Calu3 (cell line): ENCODE measurements at regions not wholly inside any gene's neighbourhood (a gene's known extent, or its start where the extent isn't known, plus 50 kb on each side); places are given as distances from the start of the nearest gene placed in this dataset.
"Not testable (repeated sequence)": the region's sequence is repeated elsewhere in the genome, so short reads cannot be mapped to it uniquely, and the experiment has no call there.

Source experiments
- BruUV-seq: library from RNA; stranded (reverse); fragments of 400-500 nt; replicated peaks from 2 replicates; lab custom pipeline; 2021; lab: Mats Ljungman, UMichigan
- CTCF ChIA-PET: fragments of 300-600 bp; sonication (Branson Sonifier 250); formaldehyde crosslinking; loops from one replicate; lab custom pipeline; 2022; ENCODE audit warnings: antibody characterized with exemption; lab: Charles Lee
- DNase-seq: peaks from one replicate; pipeline ENCODE4 v3.0.0; 2022
- H3K27ac Mint-ChIP-seq: one replicate; pipeline ENCODE4 v1.8.0; 2022; ENCODE audit warnings: mixed read lengths; ENCODE audit not compliant: unreplicated experiment
- H3K27me3 Mint-ChIP-seq: one replicate; pipeline ENCODE4 v1.8.0; 2022; ENCODE audit warnings: mixed read lengths; ENCODE audit not compliant: unreplicated experiment
- H3K36me3 Mint-ChIP-seq: one replicate; pipeline ENCODE4 v1.8.0; 2022; ENCODE audit warnings: mild to moderate bottlenecking, moderate library complexity, mixed read lengths; ENCODE audit not compliant: insufficient read depth, unreplicated experiment
- H3K4me1 Mint-ChIP-seq: one replicate; pipeline ENCODE4 v1.8.0; 2022; ENCODE audit warnings: mild to moderate bottlenecking, low read depth, mixed read lengths; ENCODE audit not compliant: unreplicated experiment
- H3K4me3 Mint-ChIP-seq: one replicate; pipeline ENCODE4 v1.8.0; 2022; ENCODE audit warnings: mild to moderate bottlenecking, low read depth, moderate library complexity, mixed read lengths; ENCODE audit not compliant: unreplicated experiment
- H3K9me3 Mint-ChIP-seq: one replicate; pipeline ENCODE4 v1.8.0; 2022; ENCODE audit warnings: low read depth, mixed read lengths; ENCODE audit not compliant: unreplicated experiment
- CTCF ChIP-seq: fragments of 200-600 bp; IDR thresholded peaks from one replicate; pipeline ENCODE4 v1.8.0; 2022; ENCODE audit warnings: antibody characterized with exemption; ENCODE audit not compliant: unreplicated experiment
- intact Hi-C: fragments of 100-400 bp; cut with micrococcal nuclease; formaldehyde crosslinking; loops from one replicate; pipeline ENCODE4 v1.10.0; 2022; ENCODE audit not compliant: unreplicated experiment

- DNase-seq = no peak
- no peak for TF ChIP-seq CTCF
- Mint-ChIP-seq H3K9me3 (no peaks in the 10 kb centered on the region), H3K27me3 (no peaks in the 10 kb centered on the region), H3K27ac (no peak overlapping the region), H3K4me3 (no peak overlapping the region), H3K4me1 (no peaks in the 10 kb centered on the region), H3K36me3 (no peaks in the 10 kb centered on the region)
- CTCF ChIA-PET = interaction anchor here (0.6 kb wide), 1 partner anchor 395 kb away, joined by 3 read pairs; no protein-coding TSS in a partner anchor
- intact Hi-C loops = no loop called here
- BruUV-seq = no TSS peak
Measured at GRCh38 chr3:158950178-158950901, 148.5 kb downstream of the MFSD1 start.

GRCh38 chr3:158953131-158953530, 151.3 kb downstream of the MFSD1 start:
- intact Hi-C loops = no loop called here
- H3K4me3 Mint-ChIP-seq = no peak overlapping the region
- DNase-seq = no peak
- no peaks in the 10 kb centered on the region for H3K9me3 Mint-ChIP-seq
- CTCF ChIA-PET = no interaction called here
- no TSS peak for BruUV-seq
- H3K36me3 Mint-ChIP-seq = no peaks in the 10 kb centered on the region
- no peaks in the 10 kb centered on the region for H3K27me3 Mint-ChIP-seq
- no peaks in the 10 kb centered on the region for H3K4me1 Mint-ChIP-seq
- TF ChIP-seq CTCF = no peak
- H3K27ac Mint-ChIP-seq = no peak overlapping the region

- no peak overlapping the region for H3K4me3 Mint-ChIP-seq
- DNase-seq = no peak
- no peaks in the 10 kb centered on the region for H3K4me1 Mint-ChIP-seq
- H3K27me3 Mint-ChIP-seq = peaks cover under 1% of the 10 kb centered on the region
- CTCF ChIA-PET = no interaction called here
- H3K9me3 Mint-ChIP-seq = no peaks in the 10 kb centered on the region
- no peaks in the 10 kb centered on the region for H3K36me3 Mint-ChIP-seq
- no TSS peak for BruUV-seq
- intact Hi-C loops = no loop called here
- no peak overlapping the region for H3K27ac Mint-ChIP-seq
- no peak for TF ChIP-seq CTCF
Measured at GRCh38 chr3:158954420-158954819, 152.6 kb downstream of the MFSD1 start.

GRCh38 chr3:158957777-158958176, 155.9 kb downstream of the MFSD1 start:
- H3K36me3 Mint-ChIP-seq, H3K27ac Mint-ChIP-seq, H3K4me1 Mint-ChIP-seq, CTCF ChIA-PET, H3K9me3 Mint-ChIP-seq, DNase-seq, intact Hi-C loops, H3K4me3 Mint-ChIP-seq, BruUV-seq: not testable (repeated sequence)
- peaks cover 34% of the 10 kb centered on the region for H3K27me3 Mint-ChIP-seq

GRCh38 chr3:158958873-158959272, 157.0 kb downstream of the MFSD1 start:
- no peak for DNase-seq
- H3K27me3 Mint-ChIP-seq = peaks cover 43% of the 10 kb centered on the region
- H3K27ac Mint-ChIP-seq = no peak overlapping the region
- no TSS peak for BruUV-seq
- H3K4me1 Mint-ChIP-seq = no peaks in the 10 kb centered on the region
- CTCF ChIA-PET = interaction anchor here (0.7 kb wide), 1 partner anchor 10 kb away, joined by 3 read pairs; no protein-coding TSS in a partner anchor
- no peaks in the 10 kb centered on the region for H3K9me3 Mint-ChIP-seq
- intact Hi-C loops = no loop called here
- no peak overlapping the region for H3K4me3 Mint-ChIP-seq
- no peak for TF ChIP-seq CTCF
- no peaks in the 10 kb centered on the region for H3K36me3 Mint-ChIP-seq
